Sigmoid colon (tissue), 4 donors: ENCODE measurements at regions not wholly inside any gene's neighbourhood (a gene's known extent, or its start where the extent isn't known, plus 50 kb on each side); places are given as distances from the start of the nearest gene placed in this dataset.

Experiments used
- EP300 ChIP-seq, 4 donors: sonication (generic); formaldehyde crosslinking; IDR thresholded peaks; one replicate each; pipeline ENCODE4 v1.6.1; 2017; ENCODE audit warnings: antibody characterized with exemption in 4 of 4
- POLR2AphosphoS5 ChIP-seq, 4 donors: sonication (generic); formaldehyde crosslinking; IDR thresholded peaks; one replicate each; pipeline ENCODE4 v1.6.1; 2017; ENCODE audit warnings: antibody characterized with exemption in 4 of 4
- TF ChIP-seq, protein P1 (sequence below), 4 experiments: fragments of 450-650 bp in 3 of 4; fragments of 200-600 bp in 1 of 4; IDR thresholded peaks; one replicate each; pipeline ENCODE4 v1.5.1; 2016 to 2019; ENCODE audit warnings: antibody characterized with exemption in 4 of 4, mild to moderate bottlenecking in 3 of 4, moderate library complexity in 2 of 4

DNA sequence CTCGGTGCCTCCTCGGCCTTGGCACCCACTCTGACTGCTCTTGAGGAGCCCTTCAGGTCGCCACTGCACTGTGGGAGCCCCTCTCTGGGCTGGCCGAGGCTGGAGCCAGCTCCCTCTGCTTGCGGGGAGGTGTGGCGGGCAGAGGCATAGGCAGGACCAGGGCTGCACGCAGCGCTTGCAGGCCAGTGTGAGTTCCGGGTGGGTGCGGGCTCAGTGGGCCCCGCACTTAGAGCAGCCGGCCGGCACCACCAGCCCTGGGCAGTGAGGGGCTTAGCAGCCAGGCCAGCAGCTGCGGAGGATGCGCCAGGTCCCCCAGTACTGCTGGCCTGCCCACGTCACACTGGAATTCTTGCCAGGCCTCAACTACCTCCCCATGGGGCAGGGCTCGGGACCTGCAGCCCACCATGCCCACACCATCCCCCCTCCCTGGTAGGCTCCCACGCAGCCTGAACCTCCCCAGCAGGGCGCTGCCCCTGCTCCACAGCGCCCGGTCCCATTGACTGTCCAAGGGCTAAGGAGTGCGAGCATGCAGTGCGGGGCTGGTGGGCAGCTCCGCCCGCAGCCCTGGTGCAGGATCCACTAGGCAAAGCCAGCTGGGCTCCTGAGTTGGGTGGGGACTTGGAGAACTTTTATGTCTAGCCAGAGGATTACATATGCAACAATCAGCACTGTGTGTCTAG is 602.9 kb upstream of the ST8SIA4 start:
- TF ChIP-seq, protein P1, sequence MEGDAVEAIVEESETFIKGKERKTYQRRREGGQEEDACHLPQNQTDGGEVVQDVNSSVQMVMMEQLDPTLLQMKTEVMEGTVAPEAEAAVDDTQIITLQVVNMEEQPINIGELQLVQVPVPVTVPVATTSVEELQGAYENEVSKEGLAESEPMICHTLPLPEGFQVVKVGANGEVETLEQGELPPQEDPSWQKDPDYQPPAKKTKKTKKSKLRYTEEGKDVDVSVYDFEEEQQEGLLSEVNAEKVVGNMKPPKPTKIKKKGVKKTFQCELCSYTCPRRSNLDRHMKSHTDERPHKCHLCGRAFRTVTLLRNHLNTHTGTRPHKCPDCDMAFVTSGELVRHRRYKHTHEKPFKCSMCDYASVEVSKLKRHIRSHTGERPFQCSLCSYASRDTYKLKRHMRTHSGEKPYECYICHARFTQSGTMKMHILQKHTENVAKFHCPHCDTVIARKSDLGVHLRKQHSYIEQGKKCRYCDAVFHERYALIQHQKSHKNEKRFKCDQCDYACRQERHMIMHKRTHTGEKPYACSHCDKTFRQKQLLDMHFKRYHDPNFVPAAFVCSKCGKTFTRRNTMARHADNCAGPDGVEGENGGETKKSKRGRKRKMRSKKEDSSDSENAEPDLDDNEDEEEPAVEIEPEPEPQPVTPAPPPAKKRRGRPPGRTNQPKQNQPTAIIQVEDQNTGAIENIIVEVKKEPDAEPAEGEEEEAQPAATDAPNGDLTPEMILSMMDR (IDR thresholded peaks at IDR 0.05), result no peak
- TF ChIP-seq POLR2AphosphoS5 (IDR thresholded peaks at IDR 0.05) (no peak), EP300 (IDR thresholded peaks at IDR 0.05) (no peak)
